HG03521 (cell line): ENCODE measurements at regions not wholly inside any gene's neighbourhood (a gene's known extent, or its start where the extent isn't known, plus 50 kb on each side); places are given as distances from the start of the nearest gene placed in this dataset.
"Not testable (repeated sequence)": the region's sequence is repeated elsewhere in the genome, so short reads cannot be mapped to it uniquely, and the experiment has no call there.

ENCODE experiments used
- ATAC-seq: cut with Tn5 transposase; IDR thresholded peaks from one replicate; pipeline ENCODE4 v1.9.1; 2021; ENCODE audit warnings: mild to moderate bottlenecking, moderate library complexity; ENCODE audit not compliant: unreplicated experiment

GRCh38 chr10:55766212-55766611 is 594.8 kb downstream of the ZWINT start:
- no peak for ATAC-seq

- ATAC-seq = no peak
Measured at GRCh38 chr10:55750458-55750857, 610.6 kb downstream of the ZWINT start.

- ATAC-seq = no peak
Measured at GRCh38 chr10:55747244-55747643, 613.8 kb downstream of the ZWINT start.

GRCh38 chr10:55746002-55746401 is 615.1 kb downstream of the ZWINT start:
- ATAC-seq = no peak

GRCh38 chr10:55742487-55742886 is 618.6 kb downstream of the ZWINT start:
- no peak for ATAC-seq

GRCh38 chr10:55740767-55741166 is 620.3 kb downstream of the ZWINT start:
- peak; percentile 80 for ATAC-seq

- no peak for ATAC-seq
Measured at GRCh38 chr10:55740110-55740509, 620.9 kb downstream of the ZWINT start.

GRCh38 chr10:55734112-55734511 is 626.9 kb downstream of the ZWINT start:
- no peak for ATAC-seq

- ATAC-seq = no peak
Measured at GRCh38 chr10:55704950-55705349, 656.1 kb downstream of the ZWINT start.

- no peak for ATAC-seq
Measured at GRCh38 chr10:55668326-55668922, 692.6 kb downstream of the ZWINT start.

GRCh38 chr10:55653531-55653930 is 707.5 kb downstream of the ZWINT start:
- ATAC-seq = no peak

GRCh38 chr10:55641601-55642000 is 719.5 kb downstream of the ZWINT start:
- ATAC-seq = no peak

- ATAC-seq = peak; percentile 93
Measured at GRCh38 chr10:55631071-55631654, 729.9 kb downstream of the ZWINT start.

- ATAC-seq = no peak
Measured at GRCh38 chr10:55630491-55631056, 730.5 kb downstream of the ZWINT start.

- no peak for ATAC-seq
Measured at GRCh38 chr10:55629793-55630490, 731.1 kb downstream of the ZWINT start.

GRCh38 chr10:55628260-55628701 is 732.8 kb downstream of the ZWINT start:
- no peak for ATAC-seq

GRCh38 chr10:55627501-55628051 is 733.5 kb downstream of the ZWINT start:
- no peak for ATAC-seq

- not testable (repeated sequence) for ATAC-seq
Measured at GRCh38 chr10:55601690-55602478, 759.2 kb downstream of the ZWINT start.

GRCh38 chr10:55551603-55552002 is 750.6 kb upstream of the PCDH15 start:
- no peak for ATAC-seq

- ATAC-seq = no peak
Measured at GRCh38 chr10:55550236-55550635, 749.2 kb upstream of the PCDH15 start.

GRCh38 chr10:55537497-55537896 is 736.5 kb upstream of the PCDH15 start:
- not testable (repeated sequence) for ATAC-seq
